ENCODE measurements at regions not wholly inside any gene's neighbourhood (a gene's known extent, or its start where the extent isn't known, plus 50 kb on each side); places are given as distances from the start of the nearest gene placed in this dataset.
"Not testable (repeated sequence)": the region's sequence is repeated elsewhere in the genome, so short reads cannot be mapped to it uniquely, and the experiment has no call there.

DNA sequence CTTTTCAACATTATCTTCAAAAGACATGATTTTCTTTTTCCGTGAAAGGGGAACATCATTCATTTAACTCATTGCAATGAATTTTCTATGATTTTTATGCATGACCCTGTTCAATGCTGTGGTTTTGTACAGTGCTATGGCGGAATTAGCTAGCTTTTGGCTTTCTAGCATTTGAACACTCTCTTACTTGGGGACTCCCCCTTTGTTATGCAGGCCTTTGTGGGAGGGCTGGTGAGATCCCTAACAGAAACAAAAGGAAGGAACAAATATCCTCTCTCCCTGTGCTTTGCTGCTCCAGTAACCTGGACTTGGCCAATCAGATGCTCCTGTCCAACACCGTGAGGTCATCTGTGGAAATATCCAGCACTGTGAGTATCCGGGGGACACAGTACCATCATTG, 353.4 kb upstream of the FZD8 start:
- H3K4me3 ChIP-seq (ENCODE audit: low read depth, low read length), result no peak overlapping the region
- TF ChIP-seq CTCF (conservative IDR thresholded peaks at IDR 0.05; ENCODE audit: low read depth, low read length), result no peak
- DNase-seq (ENCODE audit: low read depth), result no peak

DNA sequence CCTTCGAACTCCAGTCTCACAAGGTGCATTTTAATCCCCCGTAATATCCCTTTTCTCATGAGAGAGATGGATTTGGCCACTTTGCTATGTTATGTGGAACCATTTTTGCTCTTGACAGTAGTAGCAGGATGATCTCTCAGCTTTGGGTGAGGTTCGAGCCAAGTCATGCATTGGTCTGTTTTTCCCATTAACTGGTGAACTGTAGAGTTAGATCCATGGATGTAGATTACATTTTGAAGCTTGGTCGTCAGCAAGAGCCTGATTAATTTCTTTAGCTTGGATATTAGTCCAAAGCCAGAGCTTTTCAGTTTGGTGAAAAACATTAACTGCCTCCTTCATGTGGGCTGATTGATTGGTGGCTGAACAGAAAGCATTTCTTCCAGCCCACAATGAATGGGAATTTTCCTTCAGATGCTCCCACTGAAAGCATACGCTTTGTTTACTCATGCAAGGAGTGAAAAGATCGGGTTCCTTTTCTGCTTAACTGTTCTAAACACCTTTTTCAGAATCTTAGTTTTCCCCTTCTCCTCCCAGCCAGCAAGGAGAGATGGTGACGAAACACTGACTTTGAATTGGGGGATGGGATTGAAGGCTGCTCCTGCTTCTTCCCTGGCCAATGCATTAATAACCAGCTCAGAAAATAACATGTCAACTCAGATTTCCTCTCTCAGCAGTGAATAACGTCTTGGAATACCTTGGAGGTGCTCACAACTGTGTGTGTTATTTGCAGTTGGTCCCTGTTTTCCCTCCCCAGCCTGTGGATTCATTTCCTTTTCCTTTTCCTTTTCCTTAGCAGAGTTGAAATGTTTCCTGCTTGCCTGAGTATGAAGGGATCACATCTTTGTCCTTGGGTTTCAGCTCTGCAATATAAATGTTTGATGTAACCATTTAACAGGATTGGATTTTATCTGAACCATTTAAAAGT, 351.8 kb upstream of the FZD8 start:
- no peak overlapping the region for H3K4me3 ChIP-seq (ENCODE audit: low read depth, low read length)
- TF ChIP-seq CTCF (conservative IDR thresholded peaks at IDR 0.05; ENCODE audit: low read depth, low read length), result no peak
- DNase-seq (ENCODE audit: low read depth), result no peak

DNA sequence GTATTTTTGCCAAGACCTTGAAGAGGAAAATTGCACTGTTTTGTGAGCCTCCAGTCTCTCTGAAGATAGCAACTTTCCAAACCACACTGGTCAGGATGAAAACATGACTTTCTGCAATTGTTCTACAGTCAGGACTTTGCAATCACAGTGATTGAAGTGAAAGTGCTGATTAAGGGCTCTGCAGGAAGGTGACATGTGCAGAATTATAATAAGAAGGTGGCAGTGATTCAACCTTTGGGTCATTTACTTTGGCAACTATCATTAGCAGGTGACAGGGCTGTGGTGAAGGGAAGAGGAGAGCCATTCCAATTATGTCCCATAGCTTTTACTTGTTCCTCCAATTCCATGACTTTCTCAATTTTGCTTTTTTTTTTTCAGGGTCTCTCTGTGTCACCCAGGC, 350.0 kb upstream of the FZD8 start:
- no peak for DNase-seq (ENCODE audit: low read depth)
- H3K4me3 ChIP-seq (ENCODE audit: low read depth, low read length), result no peak overlapping the region
- no peak for TF ChIP-seq CTCF (conservative IDR thresholded peaks at IDR 0.05; ENCODE audit: low read depth, low read length)

GRCh38 chr10:35986756-35987502, 344.8 kb upstream of the FZD8 start:
- H3K4me3 ChIP-seq (ENCODE audit: low read depth, low read length), result no peak overlapping the region
- no peak for TF ChIP-seq CTCF (conservative IDR thresholded peaks at IDR 0.05; ENCODE audit: low read depth, low read length)
- DNase-seq (ENCODE audit: low read depth), result no peak

GRCh38 chr10:35979116-35979515, 337.0 kb upstream of the FZD8 start:
- peak; percentile 2 for DNase-seq (ENCODE audit: low read depth)
- no peak overlapping the region for H3K4me3 ChIP-seq (ENCODE audit: low read depth, low read length)
- no peak for TF ChIP-seq CTCF (conservative IDR thresholded peaks at IDR 0.05; ENCODE audit: low read depth, low read length)

- not testable (repeated sequence) for H3K4me3 ChIP-seq (ENCODE audit: low read depth, low read length); DNase-seq (ENCODE audit: low read depth)
Observed at GRCh38 chr10:35973912-35974591, 332.0 kb upstream of the FZD8 start.

GRCh38 chr10:35972275-35972674, 330.2 kb upstream of the FZD8 start:
- no peak for DNase-seq (ENCODE audit: low read depth)
- H3K4me3 ChIP-seq (ENCODE audit: low read depth, low read length), result no peak overlapping the region
- TF ChIP-seq CTCF (conservative IDR thresholded peaks at IDR 0.05; ENCODE audit: low read depth, low read length), result no peak
